H1 (cell line): ENCODE measurements at regions not wholly inside any gene's neighbourhood (a gene's known extent, or its start where the extent isn't known, plus 50 kb on each side); places are given as distances from the start of the nearest gene placed in this dataset.

ENCODE experiments used
- CTCF ChIA-PET: fragments of 300-600 bp; sonication (Branson Sonifier 250); formaldehyde crosslinking; loops from one replicate; lab custom pipeline; 2021; ENCODE audit not compliant: partially characterized antibody; lab: Charles Lee
- POLR2A ChIA-PET: fragments of 300-600 bp; sonication (Branson Sonifier 250); formaldehyde crosslinking; loops from one replicate; lab custom pipeline; 2021; ENCODE audit warnings: inconsistent platforms; ENCODE audit not compliant: partially characterized antibody; lab: Charles Lee
- DNase-seq, 2 experiments: peaks; one replicate each; pipeline versions ENCODE4 v3.0.0 to v3.0.0-alpha.2; 2010 to 2022; ENCODE audit warnings: low spot score in 2 of 2, low read depth in 1 of 2, mixed read lengths in 1 of 2
- FAIRE-seq: peaks from 2 replicates; lab custom pipeline; 2011; peaks lifted over from hg19 to GRCh38; lab: Jason Lieb, UNC
- H2AFZ ChIP-seq: 2 replicates; pipeline ENCODE4 v1.8.1; 2012; ENCODE audit warnings: low read length, inconsistent platforms
- H2AK5ac ChIP-seq: 2 replicates; pipeline ENCODE4 v1.6.1; 2013; ENCODE audit warnings: low read depth, low read length
- H2BK120ac ChIP-seq: replicated peaks from 2 replicates; pipeline ENCODE3; 2013; ENCODE audit warnings: low read depth, low read length, inconsistent platforms
- H2BK12ac ChIP-seq: 2 replicates; pipeline ENCODE4 v1.6.1; 2013; ENCODE audit warnings: low read depth, low read length
- H2BK15ac ChIP-seq: 2 replicates; pipeline ENCODE4 v1.6.1; 2013; ENCODE audit warnings: low read length
- H2BK20ac ChIP-seq: 2 replicates; pipeline ENCODE4 v1.6.1; 2013; ENCODE audit warnings: low read length
- H2BK5ac ChIP-seq: 2 replicates; pipeline ENCODE4 v1.6.1; 2013; ENCODE audit warnings: low read depth, low read length
- H3K14ac ChIP-seq: 2 replicates; pipeline ENCODE4 v1.6.1; 2013; ENCODE audit warnings: inconsistent platforms; ENCODE audit not compliant: insufficient read length
- H3K18ac ChIP-seq: 2 replicates; pipeline ENCODE4 v1.6.1; 2013; ENCODE audit warnings: low read length; ENCODE audit errors: extremely low read depth
- H3K23ac ChIP-seq: 2 replicates; pipeline ENCODE4 v1.6.1; 2013; ENCODE audit warnings: inconsistent platforms; ENCODE audit not compliant: insufficient read length
- H3K23me2 ChIP-seq: 2 replicates; pipeline ENCODE4 v1.6.1; 2013; ENCODE audit warnings: low read depth, low read length
- H3K27ac ChIP-seq: 2 replicates; pipeline ENCODE4 v1.6.1; 2011; ENCODE audit warnings: low read depth, low read length, inconsistent platforms
- H3K27me3 ChIP-seq, 4 experiments: replicated peaks in 1 of 4; 1 replicate in 1 of 4; 2 replicates in 3 of 4; pipeline versions ENCODE4 v1.6.1 to v1.8.1; 2011 to 2013; ENCODE audit warnings: low read length in 3 of 4, mild to moderate bottlenecking in 3 of 4, inconsistent platforms in 2 of 4, mixed read lengths in 2 of 4, moderate library complexity in 1 of 4; ENCODE audit not compliant: control insufficient read depth in 3 of 4, insufficient read depth in 3 of 4; ENCODE audit errors: extremely low read depth in 1 of 4
- H3K36me3 ChIP-seq, 4 experiments: 2 replicates each; pipeline versions ENCODE4 v1.6.1 to v1.8.1; 2011 to 2013; ENCODE audit warnings: mild to moderate bottlenecking in 4 of 4, low read length in 3 of 4, moderate library complexity in 2 of 4, control low read depth in 1 of 4, inconsistent platforms in 1 of 4; ENCODE audit not compliant: insufficient read depth in 4 of 4, control insufficient read depth in 2 of 4
- H3K4ac ChIP-seq: replicated peaks from 2 replicates; pipeline ENCODE3; 2013; ENCODE audit warnings: low read length, low read depth, mixed read lengths, inconsistent platforms; ENCODE audit not compliant: insufficient read length
- H3K4me1 ChIP-seq, 4 experiments: replicated peaks in 1 of 4; 1 replicate in 1 of 4; 2 replicates in 3 of 4; pipeline versions ENCODE4 v1.6.1 to v1.8.1; 2011 to 2013; ENCODE audit warnings: low read length in 3 of 4, inconsistent platforms in 2 of 4, mixed read lengths in 1 of 4; ENCODE audit not compliant: insufficient read depth in 4 of 4, control insufficient read depth in 3 of 4
- H3K4me2 ChIP-seq, 2 experiments: 2 replicates each; pipeline versions ENCODE4 v1.6.1 to v1.8.1; 2011 to 2013; ENCODE audit warnings: low read depth in 2 of 2, low read length in 2 of 2, control low read depth in 1 of 2, inconsistent platforms in 1 of 2, mild to moderate bottlenecking in 1 of 2; ENCODE audit not compliant: insufficient read depth in 1 of 2
- H3K4me3 ChIP-seq, 4 experiments: fragments of 200-600, 300-600 bp in 1 of 4; sonication (generic), shearing (Covaris generic), sonication (Bioruptor Twin) in 1 of 4; 2 replicates each; pipeline versions ENCODE4 v1.5.1 to v1.8.1; 2011 to 2016; ENCODE audit warnings: low read length in 4 of 4, low read depth in 3 of 4, control low read depth in 2 of 4, inconsistent platforms in 2 of 4, mild to moderate bottlenecking in 2 of 4, mixed read lengths in 1 of 4, moderate library complexity in 1 of 4; ENCODE audit not compliant: insufficient read depth in 2 of 4; ENCODE audit errors: extremely low read depth in 1 of 4
- H3K56ac ChIP-seq: replicated peaks from 2 replicates; pipeline ENCODE3; 2013; ENCODE audit warnings: low read depth, mild to moderate bottlenecking, mixed read lengths, low read length, inconsistent platforms; ENCODE audit not compliant: insufficient read length
- H3K79me1 ChIP-seq: 2 replicates; pipeline ENCODE4 v1.6.1; 2013; ENCODE audit warnings: low read depth, low read length, control low read depth
- H3K79me2 ChIP-seq, 2 experiments: 2 replicates each; pipeline versions ENCODE4 v1.6.1 to v1.8.1; 2012 to 2013; ENCODE audit warnings: low read length in 2 of 2, mild to moderate bottlenecking in 2 of 2, inconsistent platforms in 1 of 2; ENCODE audit not compliant: insufficient read depth in 2 of 2, control insufficient read depth in 1 of 2
- H3K9ac ChIP-seq, 4 experiments: replicated peaks in 1 of 4; 1 replicate in 1 of 4; 2 replicates in 3 of 4; pipeline versions ENCODE4 v1.6.1 to v1.8.1; 2011 to 2013; ENCODE audit warnings: low read depth in 3 of 4, low read length in 3 of 4, control low read depth in 2 of 4, mild to moderate bottlenecking in 2 of 4, moderate library complexity in 2 of 4, inconsistent platforms in 1 of 4; ENCODE audit errors: extremely low read depth in 1 of 4
- H3K9me3 ChIP-seq, 2 experiments: 2 replicates each; pipeline versions ENCODE4 v1.6.1 to v1.8.1; 2012 to 2013; ENCODE audit warnings: mild to moderate bottlenecking in 2 of 2, moderate library complexity in 2 of 2, control low read depth in 1 of 2, inconsistent platforms in 1 of 2, low read depth in 1 of 2, low read length in 1 of 2, mixed read lengths in 1 of 2; ENCODE audit not compliant: insufficient read depth in 2 of 2
- H4K20me1 ChIP-seq, 2 experiments: replicated peaks in 1 of 2; 2 replicates each; pipeline versions ENCODE3 to v1.8.1; 2011 to 2013; ENCODE audit warnings: inconsistent platforms in 2 of 2, low read length in 2 of 2, mild to moderate bottlenecking in 1 of 2; ENCODE audit not compliant: insufficient read depth in 2 of 2, control insufficient read depth in 1 of 2
- H4K5ac ChIP-seq: 2 replicates; pipeline ENCODE4 v1.6.1; 2013; ENCODE audit warnings: low read length, low read depth, mixed read lengths, inconsistent platforms; ENCODE audit not compliant: insufficient read length
- H4K8ac ChIP-seq: 2 replicates; pipeline ENCODE4 v1.8.0; 2013; ENCODE audit warnings: mild to moderate bottlenecking, moderate library complexity, low read length, inconsistent platforms; ENCODE audit not compliant: insufficient read depth; ENCODE audit errors: extremely low read depth
- H4K91ac ChIP-seq: replicated peaks from 2 replicates; pipeline ENCODE3; 2013; ENCODE audit warnings: low read length, mixed read lengths, inconsistent platforms; ENCODE audit not compliant: insufficient read length
- BRCA1 ChIP-seq: IDR thresholded peaks from 2 replicates; pipeline ENCODE4 v1.6.1; 2012; ENCODE audit warnings: low read depth, low read length, improper control_type of control experiment
- CBX5 ChIP-seq: fragments of 300-800, 300-1000 bp; sonication (generic); IDR thresholded peaks from 2 replicates; pipeline ENCODE4 v1.7.1; 2016; ENCODE audit warnings: antibody characterized with exemption, low read length, low read depth
- CHD2 ChIP-seq: IDR thresholded peaks from 2 replicates; pipeline ENCODE4 v1.6.1; 2012; ENCODE audit warnings: low read length, improper control_type of control experiment
- MAX ChIP-seq: IDR thresholded peaks from 2 replicates; pipeline ENCODE4 v1.6.1; 2012; ENCODE audit warnings: inconsistent platforms
- POLR2A ChIP-seq, 2 experiments: IDR thresholded peaks; 1 replicate in 1 of 2; 2 replicates in 1 of 2; pipeline ENCODE4 v1.6.1; 2011; ENCODE audit warnings: low read depth in 2 of 2, low read length in 2 of 2, mild to moderate bottlenecking in 2 of 2; ENCODE audit errors: control extremely low read depth in 1 of 2
- POLR2AphosphoS5 ChIP-seq: IDR thresholded peaks from 2 replicates; pipeline ENCODE4 v1.6.1; 2011; ENCODE audit warnings: low read depth, low read length
- POU5F1 ChIP-seq: IDR thresholded peaks from 2 replicates; pipeline ENCODE4 v1.6.1; 2011; ENCODE audit warnings: low read depth, mild to moderate bottlenecking, low read length, moderate library complexity
- RBBP5 ChIP-seq: IDR thresholded peaks from 2 replicates; pipeline ENCODE4 v1.7.1; 2012; ENCODE audit warnings: low read depth, mild to moderate bottlenecking, inconsistent platforms, low read length, moderate library complexity, borderline replicate concordance
- RNF2 ChIP-seq: fragments of 200-900, 300-1000 bp; sonication (generic); IDR thresholded peaks from 2 replicates; pipeline ENCODE4 v1.7.1; 2016; ENCODE audit warnings: borderline replicate concordance, low read depth, mild to moderate bottlenecking, antibody characterized with exemption, low read length; ENCODE audit not compliant: poor library complexity, severe bottlenecking; ENCODE audit errors: missing control alignments
- RXRA ChIP-seq: IDR thresholded peaks from 2 replicates; pipeline ENCODE4 v1.6.1; 2011; ENCODE audit warnings: low read depth, mild to moderate bottlenecking, low read length, moderate library complexity; ENCODE audit not compliant: insufficient read depth
- SIN3A ChIP-seq, 2 experiments: IDR thresholded peaks in 1 of 2; conservative IDR thresholded peaks in 1 of 2; 2 replicates each; pipeline ENCODE4 v1.6.1; 2011 to 2012; ENCODE audit warnings: low read length in 2 of 2, improper control_type of control experiment in 1 of 2, low read depth in 1 of 2, mild to moderate bottlenecking in 1 of 2
- TEAD4 ChIP-seq: IDR thresholded peaks from 2 replicates; pipeline ENCODE4 v1.6.1; 2012; ENCODE audit warnings: low read depth, low read length, inconsistent platforms, mixed read lengths
- WGBS, 2 experiments: shearing (Covaris generic) in 1 of 2; methylation state at CpG; one replicate each; pipeline versions ENCODE4 v1.1.6 to v1.1.7; 2013 to 2015; ENCODE audit warnings: low lambda C conversion rate in 2 of 2, mixed read lengths in 2 of 2, inconsistent platforms in 1 of 2, low coverage in 1 of 2, missing lambda C conversion rate in 1 of 2; ENCODE audit not compliant: insufficient replicate concordance in 2 of 2, insufficient coverage in 1 of 2, insufficient read length in 1 of 2; ENCODE audit errors: extremely low coverage in 1 of 2, missing lambda C conversion rate in 1 of 2; 5-methylcytosine and 5-hydroxymethylcytosine counted together

GRCh38 chr11:115745610-115746512 is 241.6 kb upstream of the CADM1 start:
- Histone ChIP-seq H3K9me3 (no peaks in the 10 kb centered on the region), H3K27ac (no peak overlapping the region), H4K91ac (no peak overlapping the region), H2AK5ac (no peak overlapping the region), H4K20me1 (no peaks in the 10 kb centered on the region), H3K27me3 (peaks cover 0 to 5% (median 0%) of the 10 kb centered on the region in 4 experiments; a peak in 3 of 7 replicates), H4K8ac (no peak overlapping the region), H2BK120ac (no peak overlapping the region), H3K36me3 (no peaks in the 10 kb centered on the region), H3K79me2 (no peaks in the 10 kb centered on the region), H3K9ac (no peak overlapping the region), H2AFZ (no peak overlapping the region), H4K5ac (no peak overlapping the region), H3K14ac (no peak overlapping the region), H3K18ac (peak overlapping the region; percentile 22; the same call in 1 of the 2 replicates), H3K4me2 (no peak overlapping the region), H3K79me1 (no peaks in the 10 kb centered on the region), H2BK5ac (no peak overlapping the region), H3K4me1 (peaks cover 0 to 10% (median 4%) of the 10 kb centered on the region in 4 experiments; a peak in 5 of 7 replicates), H3K4ac (no peak overlapping the region), H2BK12ac (no peak overlapping the region), H3K23me2 (no peaks in the 10 kb centered on the region), H3K4me3 (no peak overlapping the region), H2BK20ac (no peak overlapping the region), H3K56ac (no peak overlapping the region), H3K23ac (no peak overlapping the region), H2BK15ac (no peak overlapping the region)
- ChIA-PET CTCF (no interaction called here), POLR2A (no interaction called here)
- DNase-seq (no peak), FAIRE-seq (no peak)
- WGBS, 2 experiments, result 90% methylated on average over 20 of the region's 22 CpGs; no CpG with 5 or more reads in 1 of the 2 experiments
- TF ChIP-seq TEAD4, result no peak
- no peak for TF ChIP-seq RXRA
- no peak for TF ChIP-seq SIN3A (conservative IDR thresholded peaks at IDR 0.05 in 1 of 2, IDR thresholded peaks at IDR 0.05 in 1 of 2; ENCODE audit: low read depth in 1 of 2, low read length in 2 of 2)
- no peak for TF ChIP-seq CHD2
- no peak for TF ChIP-seq RBBP5
- TF ChIP-seq MAX, result no peak
- no peak for TF ChIP-seq POU5F1
- no peak for TF ChIP-seq POLR2AphosphoS5
- no peak for TF ChIP-seq POLR2A (IDR thresholded peaks at IDR 0.05; ENCODE audit: control extremely low read depth in 1 of 2, low read depth in 2 of 2, low read length in 2 of 2)
- no peak for TF ChIP-seq CBX5
- TF ChIP-seq BRCA1, result no peak
- TF ChIP-seq RNF2, result no peak
